ENCODE measurements at regions not wholly inside any gene's neighbourhood (a gene's known extent, or its start where the extent isn't known, plus 50 kb on each side); places are given as distances from the start of the nearest gene placed in this dataset.

DNA sequence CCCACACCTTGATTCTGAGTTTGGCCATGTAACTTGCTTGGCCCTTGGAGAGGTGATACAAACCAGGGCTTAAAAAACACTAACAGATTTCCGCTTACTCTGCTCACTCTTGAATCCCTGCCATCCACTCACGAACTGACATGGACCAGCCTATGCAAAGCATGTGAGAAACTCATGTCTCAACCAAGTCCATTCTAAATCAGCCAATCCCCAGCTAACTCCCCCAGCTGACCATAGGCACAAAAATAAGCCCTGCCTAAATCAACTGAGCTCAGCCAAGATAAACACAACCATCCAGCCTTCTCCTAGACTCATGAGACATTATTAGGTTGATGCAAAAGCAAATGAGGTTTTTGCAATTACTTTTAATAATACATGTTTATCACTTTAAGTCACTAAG, 353.9 kb upstream of the TBX3 start:
- DNase-seq, result no peak

DNA sequence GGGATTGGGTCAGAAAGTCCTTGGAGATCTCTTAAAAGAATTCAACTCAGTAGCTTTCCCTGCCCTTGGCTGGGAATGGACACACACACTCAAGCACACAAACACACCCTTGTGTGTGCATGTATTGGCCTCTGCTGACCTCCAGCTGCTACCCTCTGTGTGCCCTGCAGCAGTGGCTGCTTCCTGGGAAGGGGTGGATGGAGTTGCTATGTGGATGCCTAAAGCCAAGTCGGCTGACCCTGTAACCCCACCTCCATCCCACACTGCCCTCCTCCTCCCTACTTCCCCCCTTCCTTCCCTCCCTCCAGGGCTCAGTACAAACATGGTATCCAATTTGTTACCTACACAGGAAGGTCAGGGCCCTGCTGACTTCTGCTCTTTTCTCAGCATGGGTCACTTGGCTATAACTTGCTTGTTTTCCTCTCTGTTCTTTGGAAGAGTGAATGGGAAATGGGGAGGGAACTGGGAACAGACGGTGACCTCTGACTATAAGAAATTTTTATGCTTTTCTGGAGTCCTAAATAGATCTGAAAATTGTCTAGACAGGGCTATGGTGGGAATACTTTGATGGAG, 351.6 kb upstream of the TBX3 start:
- DNase-seq, result no peak

DNA sequence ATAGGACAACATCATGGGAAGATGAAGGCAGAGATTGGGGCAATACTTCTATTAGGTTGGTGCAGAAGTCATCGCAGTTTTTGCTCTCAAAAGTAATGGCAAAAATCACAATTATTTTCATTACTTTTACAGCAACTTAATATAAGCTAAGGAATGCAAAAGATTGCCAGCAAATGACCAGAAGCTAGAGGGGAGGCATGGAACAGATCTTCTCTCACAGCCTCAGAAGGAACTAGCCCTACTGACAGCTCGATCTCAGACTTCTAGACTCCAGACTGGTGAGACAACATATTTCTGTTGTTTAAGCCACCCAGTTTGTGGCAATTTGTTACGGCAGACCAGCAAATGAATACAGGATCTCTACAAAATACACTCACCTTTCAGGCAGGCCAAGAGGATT, 348.5 kb upstream of the TBX3 start:
- no peak for DNase-seq

DNA sequence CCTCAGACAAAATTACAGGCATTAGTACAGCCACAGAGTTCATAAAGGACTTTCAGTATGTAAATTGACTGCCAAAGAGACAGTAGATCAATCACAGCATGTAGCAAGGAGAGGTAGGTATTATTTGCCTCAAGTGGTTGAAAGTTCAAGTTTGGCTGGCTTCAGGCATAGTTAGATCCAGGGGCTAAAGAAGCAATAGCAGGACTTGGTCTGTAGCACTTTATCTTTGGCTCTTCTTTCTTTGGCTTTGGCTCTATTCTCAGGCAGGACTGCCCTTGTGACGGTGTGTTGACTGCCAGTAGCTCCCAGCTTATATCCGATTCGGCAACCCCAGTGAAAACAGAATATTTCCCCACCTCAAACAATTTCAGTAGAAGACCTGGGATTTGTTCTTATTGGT, 346.0 kb upstream of the TBX3 start:
- DNase-seq, result no peak

DNA sequence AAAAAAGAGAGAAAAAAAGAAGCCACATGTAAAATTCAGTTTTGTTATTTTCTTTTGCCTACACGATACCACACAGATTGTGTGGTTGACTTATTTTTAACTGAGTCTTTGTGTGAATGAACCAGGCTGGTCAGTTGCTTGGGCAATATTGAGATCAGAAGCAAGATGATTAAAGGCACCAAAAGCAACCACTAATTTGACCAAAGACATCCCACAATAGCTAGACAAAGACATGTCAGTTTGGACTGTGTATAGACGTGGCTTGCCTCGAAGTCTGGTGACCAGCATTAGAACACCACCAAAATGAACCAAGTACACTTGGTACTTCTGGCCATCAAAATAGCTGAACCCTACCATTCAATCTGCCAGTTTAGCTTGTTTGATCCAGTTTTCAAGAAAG, 340.6 kb upstream of the TBX3 start:
- no peak for DNase-seq

DNA sequence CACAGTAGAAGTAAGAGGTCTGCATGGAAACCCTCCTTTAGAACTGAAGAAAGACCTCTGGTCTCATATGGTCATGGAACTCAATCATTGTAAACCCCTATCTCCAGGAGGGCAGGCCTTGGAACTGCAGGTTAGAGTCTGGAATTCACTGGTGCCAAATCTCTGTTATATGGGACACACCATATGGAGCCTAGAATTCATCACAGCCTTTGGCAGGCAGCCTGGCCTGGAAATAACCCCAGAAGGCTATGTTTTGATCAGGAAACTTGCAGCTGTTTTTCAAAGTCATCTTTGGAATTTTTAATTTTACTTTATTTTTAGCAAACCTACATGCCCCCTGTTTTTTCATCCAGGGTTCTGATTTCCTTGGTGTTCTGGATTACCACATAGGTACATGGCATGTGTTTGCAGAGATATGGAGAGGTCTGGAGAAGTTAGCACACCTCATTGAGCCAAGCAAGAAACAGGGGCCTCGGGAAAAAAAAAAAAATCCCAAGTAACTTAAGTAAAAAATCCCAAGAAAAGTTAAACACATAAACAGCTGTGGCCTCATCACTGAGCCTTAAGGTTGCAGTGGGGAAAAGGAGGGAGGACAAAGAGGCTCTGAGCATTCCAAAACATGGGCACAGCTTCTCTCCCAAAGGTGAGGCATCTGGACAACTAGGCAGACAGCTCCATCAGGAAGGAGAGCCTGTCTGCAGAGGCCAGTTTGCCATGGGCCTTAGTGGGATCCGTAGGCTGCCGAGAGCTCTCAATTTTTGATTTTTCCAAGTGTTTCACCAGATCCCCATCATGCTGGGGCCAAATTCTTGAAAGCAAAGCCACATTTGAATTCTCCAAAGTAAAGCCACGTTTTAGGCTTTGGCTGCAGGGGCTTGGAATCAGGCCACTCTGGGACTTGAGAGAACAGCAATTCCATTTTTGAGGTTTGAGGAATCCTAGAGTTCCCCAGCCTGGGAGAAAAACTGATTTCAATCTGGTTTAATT, 339.6 kb upstream of the TBX3 start:
- DNase-seq, result no peak

DNA sequence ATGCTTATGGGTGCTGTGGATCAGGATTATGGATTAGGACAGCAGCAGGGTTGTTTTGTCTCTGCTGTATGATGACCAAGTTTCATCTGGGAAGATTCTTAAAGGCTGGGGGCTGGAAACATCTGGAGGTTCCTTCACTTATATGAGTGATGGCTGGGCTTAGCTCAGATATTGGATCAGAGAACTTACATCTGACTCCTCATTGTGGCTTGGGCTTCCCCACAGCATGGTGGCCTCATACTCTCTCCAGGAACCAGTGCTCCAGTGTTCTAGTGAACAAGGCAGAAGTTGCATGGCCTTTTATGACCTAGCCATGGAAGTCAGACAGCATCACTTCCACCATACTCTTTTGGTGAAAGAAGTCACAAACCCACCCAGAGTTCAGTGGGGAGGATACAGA, 336.1 kb upstream of the TBX3 start:
- DNase-seq, result no peak

- DNase-seq, result no peak
Measured at GRCh38 chr12:115017346-115017745, 333.4 kb upstream of the TBX3 start.

DNA sequence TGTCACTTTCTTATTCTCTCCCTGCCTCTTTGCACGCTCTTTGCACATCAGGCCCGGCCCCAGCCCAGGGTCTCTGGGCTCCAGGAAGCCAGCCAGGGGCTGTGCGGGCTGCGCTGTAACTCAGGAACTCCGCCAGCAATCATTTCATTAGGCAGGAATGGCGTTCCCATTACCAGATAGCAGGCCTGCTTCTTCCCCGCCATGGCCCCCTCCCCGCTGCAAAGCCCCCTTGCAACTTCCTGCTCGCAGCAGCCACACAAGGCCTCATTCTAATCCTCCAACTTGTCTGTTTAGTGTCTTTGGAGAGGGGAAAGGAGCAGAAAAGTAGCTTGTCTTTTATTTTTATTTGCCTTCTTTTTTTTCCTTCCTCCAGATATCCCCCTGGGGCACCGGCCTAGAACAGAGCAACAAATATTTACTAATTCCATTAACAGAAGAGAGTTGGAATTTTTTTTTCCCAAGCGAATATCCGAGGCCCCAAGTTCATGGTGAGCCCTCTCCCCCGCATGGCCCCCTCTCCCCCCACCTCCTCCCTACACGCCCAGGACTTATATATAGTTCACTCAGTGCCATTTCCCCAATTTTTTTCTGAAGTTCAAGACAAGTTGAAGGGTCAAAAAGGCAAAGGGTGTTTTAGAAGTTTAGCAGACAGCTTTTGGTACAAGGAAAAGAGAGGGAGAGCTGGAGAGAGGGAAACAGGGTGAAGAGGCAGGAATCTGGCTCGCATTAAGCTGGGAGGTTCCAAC, 329.4 kb upstream of the TBX3 start:
- DNase-seq, result no peak

DNA sequence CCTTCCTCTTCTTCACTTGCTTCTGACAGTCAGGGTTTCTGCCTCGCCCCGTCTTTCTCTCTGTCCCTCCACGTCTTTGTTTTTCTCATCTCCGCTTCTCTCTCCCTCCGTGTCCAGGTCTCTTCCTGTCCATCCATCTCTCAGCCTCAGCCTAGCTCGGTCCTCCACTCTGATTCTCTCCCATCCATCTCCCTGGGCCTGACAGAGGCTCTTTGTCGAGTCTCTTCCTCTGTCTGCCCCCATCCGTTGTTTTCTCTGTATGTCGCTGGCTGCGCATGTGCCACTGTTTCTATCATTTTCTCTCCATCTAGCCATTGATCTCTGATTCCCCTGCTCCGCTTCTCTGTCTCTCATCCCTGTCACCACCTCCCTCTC, 328.9 kb upstream of the TBX3 start:
- no peak for DNase-seq

- no peak for DNase-seq
Measured at GRCh38 chr12:115011703-115012102, 327.7 kb upstream of the TBX3 start.

- no peak for DNase-seq
Measured at GRCh38 chr12:115010324-115010995, 326.5 kb upstream of the TBX3 start.

- DNase-seq, result no peak
Measured at GRCh38 chr12:115008929-115009328, 325.0 kb upstream of the TBX3 start.

- DNase-seq, result no peak
Measured at GRCh38 chr12:115004470-115005146, 320.6 kb upstream of the TBX3 start.

DNA sequence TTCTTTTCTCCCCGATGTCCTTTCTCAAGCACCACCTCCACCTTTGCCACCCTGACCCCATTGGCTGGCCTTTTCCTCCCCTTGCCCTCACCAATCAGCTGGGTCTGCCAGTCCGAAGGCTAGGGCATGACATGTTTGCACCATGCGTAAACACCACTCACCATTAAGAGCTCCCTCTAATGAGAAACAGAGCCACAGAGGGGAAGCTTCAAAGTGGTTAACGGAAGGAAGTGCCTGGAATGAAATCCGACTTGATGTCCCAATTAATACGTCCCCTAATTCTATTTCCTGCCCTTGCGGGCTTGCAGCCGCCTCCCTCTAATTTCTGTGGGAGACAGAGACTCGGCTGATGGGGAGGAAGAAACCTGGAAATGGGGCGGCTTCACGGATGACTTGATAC, 318.5 kb upstream of the TBX3 start:
- DNase-seq, result no peak

GRCh38 chr12:115001571-115002180, 317.7 kb upstream of the TBX3 start:
- no peak for DNase-seq

GRCh38 chr12:115000038-115000437, 316.1 kb upstream of the TBX3 start:
- no peak for DNase-seq

DNA sequence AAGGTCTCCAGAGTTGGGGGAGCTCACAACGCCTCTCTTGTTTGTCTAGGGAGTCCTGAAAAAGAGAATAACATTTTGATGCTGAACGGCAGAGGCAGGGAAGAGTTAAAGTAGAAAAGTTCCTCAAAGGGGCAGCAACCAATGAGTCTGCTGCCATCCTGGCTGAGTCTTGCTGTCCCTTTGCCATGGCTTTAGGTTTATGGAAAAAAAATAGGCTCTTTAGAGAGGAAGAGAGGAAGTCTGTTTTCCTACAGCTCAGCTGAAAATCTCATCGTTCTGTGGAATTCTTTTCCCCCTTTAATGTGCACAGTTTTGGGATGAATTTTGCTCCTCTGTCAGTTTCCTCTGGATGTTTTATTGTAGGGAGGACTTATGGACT, 314.8 kb upstream of the TBX3 start:
- no peak for DNase-seq

GRCh38 chr12:114998118-114998749, 314.3 kb upstream of the TBX3 start:
- no peak for DNase-seq

- DNase-seq, result no peak
Measured at GRCh38 chr12:114996382-114996781, 312.4 kb upstream of the TBX3 start.

DNA sequence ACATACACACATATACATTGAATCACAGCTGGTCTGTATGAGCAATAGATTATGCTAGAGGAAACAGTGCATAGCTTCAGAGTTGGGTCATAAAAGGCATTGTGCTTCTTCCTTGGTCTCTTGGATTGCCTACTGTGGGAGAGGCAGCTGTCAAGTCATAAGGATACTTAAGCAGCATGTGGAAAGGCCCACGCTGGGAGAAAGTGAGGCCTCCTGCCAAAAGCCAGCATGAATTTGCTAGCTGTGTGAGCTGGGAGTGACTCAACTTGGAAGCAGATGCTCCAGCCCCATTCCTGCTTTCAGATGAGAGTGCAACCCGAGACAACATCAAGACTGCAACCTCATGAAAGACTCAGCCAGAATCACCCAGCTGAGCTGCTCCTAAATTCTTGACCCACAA, 311.9 kb upstream of the TBX3 start:
- no peak for DNase-seq

DNA sequence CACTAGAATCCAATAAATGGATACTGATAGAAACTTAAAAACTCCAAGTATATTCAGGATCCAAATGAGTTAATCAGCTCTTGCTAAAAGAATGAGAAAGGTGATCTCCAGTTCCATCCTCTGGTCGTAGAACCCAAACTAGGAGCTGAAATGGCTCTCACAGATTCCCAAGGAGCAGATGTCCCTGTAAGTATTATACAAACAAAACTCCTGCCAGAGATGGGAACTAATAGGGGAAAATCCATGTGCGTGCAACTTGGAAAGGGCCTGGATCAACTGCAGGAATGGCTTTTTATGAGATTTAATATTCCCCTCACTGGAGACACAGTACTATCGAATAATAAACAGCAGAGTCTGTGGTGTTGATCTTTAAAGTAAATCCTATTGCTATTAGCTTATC, 309.2 kb upstream of the TBX3 start:
- no peak for DNase-seq

Data from NCI-H446 treated with DMSO at 0.1 percent for 48 hours (cell line).